Hepatocyte (in vitro differentiated cells): ENCODE measurements at regions not wholly inside any gene's neighbourhood (a gene's known extent, or its start where the extent isn't known, plus 50 kb on each side); places are given as distances from the start of the nearest gene placed in this dataset.

Source experiments
- CTCF ChIP-seq: fragments of 200-600 bp; sonication (generic); IDR thresholded peaks from 2 replicates; pipeline ENCODE4 v1.5.1; 2016; ENCODE audit warnings: antibody characterized with exemption, mild to moderate bottlenecking; ENCODE audit not compliant: poor library complexity
- EZH2 ChIP-seq: fragments of 200-600 bp; sonication (generic); IDR thresholded peaks from 2 replicates; pipeline ENCODE4 v1.6.1; 2016; ENCODE audit warnings: antibody characterized with exemption, mild to moderate bottlenecking, borderline replicate concordance

GRCh38 chr6:16922282-16922681 lies 161.0 kb upstream of the ATXN1 start:
- no peak for TF ChIP-seq CTCF
- TF ChIP-seq EZH2 = no peak
